ENCODE measurements at regions not wholly inside any gene's neighbourhood (a gene's known extent, or its start where the extent isn't known, plus 50 kb on each side); places are given as distances from the start of the nearest gene placed in this dataset.

DNA sequence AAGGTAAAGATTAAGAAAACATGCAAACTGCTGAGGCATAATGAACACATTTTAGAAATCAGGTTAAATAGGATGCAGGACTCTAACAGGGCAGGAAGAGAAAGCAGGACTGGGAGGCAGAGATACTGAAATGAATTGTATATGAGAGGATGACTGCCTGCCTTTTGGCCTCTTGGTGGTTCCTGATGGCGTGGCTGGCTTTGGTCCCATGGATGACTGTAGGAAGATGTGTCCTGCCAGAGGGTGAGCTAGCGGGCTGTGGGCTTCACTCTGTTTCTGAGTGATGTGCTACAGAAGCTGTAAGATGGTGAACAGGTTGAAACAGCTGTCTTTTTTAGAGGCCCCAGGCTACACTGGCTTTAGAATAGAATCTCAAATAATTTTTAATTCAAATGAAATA is 517.0 kb downstream of the SLC4A3 start:
- TF ChIP-seq, protein P1, sequence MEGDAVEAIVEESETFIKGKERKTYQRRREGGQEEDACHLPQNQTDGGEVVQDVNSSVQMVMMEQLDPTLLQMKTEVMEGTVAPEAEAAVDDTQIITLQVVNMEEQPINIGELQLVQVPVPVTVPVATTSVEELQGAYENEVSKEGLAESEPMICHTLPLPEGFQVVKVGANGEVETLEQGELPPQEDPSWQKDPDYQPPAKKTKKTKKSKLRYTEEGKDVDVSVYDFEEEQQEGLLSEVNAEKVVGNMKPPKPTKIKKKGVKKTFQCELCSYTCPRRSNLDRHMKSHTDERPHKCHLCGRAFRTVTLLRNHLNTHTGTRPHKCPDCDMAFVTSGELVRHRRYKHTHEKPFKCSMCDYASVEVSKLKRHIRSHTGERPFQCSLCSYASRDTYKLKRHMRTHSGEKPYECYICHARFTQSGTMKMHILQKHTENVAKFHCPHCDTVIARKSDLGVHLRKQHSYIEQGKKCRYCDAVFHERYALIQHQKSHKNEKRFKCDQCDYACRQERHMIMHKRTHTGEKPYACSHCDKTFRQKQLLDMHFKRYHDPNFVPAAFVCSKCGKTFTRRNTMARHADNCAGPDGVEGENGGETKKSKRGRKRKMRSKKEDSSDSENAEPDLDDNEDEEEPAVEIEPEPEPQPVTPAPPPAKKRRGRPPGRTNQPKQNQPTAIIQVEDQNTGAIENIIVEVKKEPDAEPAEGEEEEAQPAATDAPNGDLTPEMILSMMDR (IDR thresholded peaks at IDR 0.05; ENCODE audit: low read depth, low read length, poor library complexity, severe bottlenecking): no peak
- TF ChIP-seq EZH2phosphoT487 (IDR thresholded peaks at IDR 0.05; ENCODE audit: borderline replicate concordance, low read length): no peak
